Epidermal melanocyte (primary cell): ENCODE measurements at regions not wholly inside any gene's neighbourhood (a gene's known extent, or its start where the extent isn't known, plus 50 kb on each side); places are given as distances from the start of the nearest gene placed in this dataset.

ENCODE experiments used
- DNase-seq: peaks from one replicate; pipeline ENCODE4 v3.0.0; 2011; ENCODE audit warnings: low spot score; ENCODE audit not compliant: insufficient read length

DNA sequence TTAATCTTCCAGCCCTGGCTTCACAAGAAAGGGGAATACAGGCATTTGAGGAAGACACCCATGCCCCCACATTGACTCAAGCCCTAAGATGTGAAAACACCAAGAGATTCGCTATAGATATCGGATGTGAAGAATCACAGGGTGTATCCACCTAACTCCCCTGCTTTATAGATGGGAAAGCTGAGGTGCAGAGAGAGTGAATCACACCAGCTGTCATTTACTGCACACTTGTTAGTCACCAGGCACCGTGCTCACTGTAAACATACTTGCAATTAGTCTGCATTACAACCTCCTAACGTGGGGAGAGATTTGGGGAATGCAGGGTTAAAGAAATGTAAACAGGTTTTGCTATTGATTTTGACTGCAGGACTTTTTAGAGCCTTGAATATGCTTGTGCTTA is 325.5 kb downstream of the C16orf95 start:
- DNase-seq: no peak

DNA sequence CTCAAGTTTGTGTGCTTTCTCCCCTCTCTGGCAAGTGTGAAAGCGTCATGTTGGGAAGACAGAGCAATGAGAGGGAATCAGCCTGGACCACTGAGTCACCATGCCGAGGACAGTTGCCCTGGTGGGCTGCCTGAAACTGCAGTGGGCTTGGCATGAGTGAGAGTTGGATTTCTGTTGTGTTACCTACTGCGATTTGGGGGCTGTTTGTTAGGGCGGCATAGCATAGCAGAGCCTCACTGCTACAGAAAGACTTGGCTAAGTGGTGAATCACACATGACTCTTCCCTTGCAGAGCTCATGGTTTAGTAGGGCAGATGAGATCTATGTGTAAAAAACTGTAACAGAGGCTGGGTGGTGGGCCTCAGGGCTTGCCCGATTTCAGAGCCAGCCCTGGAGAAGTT is 324.6 kb downstream of the C16orf95 start:
- no peak for DNase-seq

DNA sequence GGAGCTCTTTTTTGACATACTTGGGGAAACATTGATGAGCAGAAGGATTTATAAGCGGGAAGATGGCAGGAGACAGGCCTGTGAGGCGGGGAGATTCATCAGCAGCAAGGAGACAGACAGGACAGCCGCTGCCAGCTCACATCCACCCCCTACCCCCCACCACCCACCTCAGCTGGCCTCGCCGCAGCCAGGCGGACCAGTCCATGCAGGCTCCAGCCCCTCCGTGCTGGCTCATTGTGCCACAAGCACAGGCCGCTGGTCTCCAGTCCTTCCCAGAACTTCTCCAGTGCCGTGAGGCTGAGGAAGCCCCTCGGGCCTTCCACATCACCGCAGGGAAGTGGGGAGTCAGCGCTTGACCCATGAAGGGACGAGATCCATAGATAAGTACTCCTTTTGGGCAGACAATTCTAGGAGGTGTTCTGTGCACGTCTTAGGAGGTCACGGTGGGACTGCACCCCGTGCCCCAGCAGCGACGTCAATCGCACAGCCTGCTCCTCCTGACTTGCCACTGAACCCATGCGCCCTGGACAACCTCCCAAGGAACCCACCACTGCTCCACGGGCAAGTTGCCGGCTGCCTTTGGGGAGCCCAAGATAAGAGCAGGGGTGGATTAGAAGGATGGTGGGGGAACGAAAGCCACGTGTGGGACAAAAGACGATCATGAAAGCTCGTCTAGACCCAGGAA is 323.6 kb downstream of the C16orf95 start:
- DNase-seq: no peak

DNA sequence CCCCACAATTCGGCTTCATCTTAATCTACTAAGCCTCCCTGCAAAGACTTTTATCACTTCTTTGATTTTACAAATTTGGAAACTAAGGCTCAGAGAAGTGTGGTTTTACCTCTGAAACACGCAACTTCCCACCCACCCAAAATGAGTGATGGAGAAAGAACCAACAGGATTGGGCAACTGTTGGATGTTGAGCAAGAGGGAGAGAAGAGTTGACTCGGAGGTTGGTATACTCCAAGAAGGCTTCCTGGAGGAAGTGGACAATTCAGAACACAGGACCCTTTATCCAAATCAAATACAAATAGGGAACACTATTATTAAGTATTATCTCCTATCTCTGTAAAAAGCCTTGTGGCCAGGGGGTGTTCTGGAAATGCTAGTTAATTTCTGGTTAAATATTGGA is 323.0 kb downstream of the C16orf95 start:
- DNase-seq: no peak

DNA sequence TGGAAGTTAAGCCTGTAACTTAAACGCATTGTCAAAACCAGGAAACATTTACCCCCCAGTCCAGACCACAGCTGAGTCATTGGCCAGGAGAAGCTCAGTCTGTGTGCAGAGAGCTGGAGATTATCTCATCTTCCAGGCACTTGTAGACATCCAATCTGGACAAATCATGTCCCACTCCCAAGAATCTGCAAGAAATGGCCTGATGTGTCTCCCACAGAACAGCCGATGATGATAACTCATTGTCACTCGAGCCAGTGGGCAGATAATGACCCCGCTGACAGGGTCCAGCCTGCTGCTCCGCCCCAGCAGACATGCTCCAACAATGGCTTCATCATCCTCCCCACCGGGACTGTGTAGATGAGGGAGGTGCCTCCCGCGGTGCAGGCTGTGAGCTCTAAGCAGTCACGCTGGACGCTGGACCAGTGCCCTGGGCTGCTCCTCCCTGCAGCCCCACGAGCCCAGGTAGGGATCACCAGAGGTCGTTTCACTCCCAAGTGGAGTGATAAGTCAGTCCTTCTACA is 322.5 kb downstream of the C16orf95 start:
- peak; percentile 87 for DNase-seq

DNA sequence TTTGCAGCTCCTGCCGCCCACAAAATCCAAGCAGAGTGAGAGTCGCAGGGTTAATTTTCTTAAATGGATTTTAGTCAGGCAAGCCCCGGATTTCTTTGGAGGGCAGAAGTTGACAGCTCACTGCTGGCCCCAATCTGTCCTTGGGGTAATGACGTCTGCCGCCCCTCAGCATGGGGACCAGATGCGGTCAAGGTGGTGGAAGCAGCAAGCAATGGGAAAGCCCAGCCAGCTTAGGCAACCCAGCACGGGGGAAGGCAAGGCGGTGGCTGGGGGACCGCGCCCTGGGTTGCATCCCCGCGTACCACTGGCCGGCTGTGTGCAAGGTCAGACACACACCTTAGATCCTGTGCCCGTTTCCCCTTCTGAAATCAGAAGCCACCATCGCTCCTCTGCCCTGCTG is 321.7 kb downstream of the C16orf95 start:
- no peak for DNase-seq

DNA sequence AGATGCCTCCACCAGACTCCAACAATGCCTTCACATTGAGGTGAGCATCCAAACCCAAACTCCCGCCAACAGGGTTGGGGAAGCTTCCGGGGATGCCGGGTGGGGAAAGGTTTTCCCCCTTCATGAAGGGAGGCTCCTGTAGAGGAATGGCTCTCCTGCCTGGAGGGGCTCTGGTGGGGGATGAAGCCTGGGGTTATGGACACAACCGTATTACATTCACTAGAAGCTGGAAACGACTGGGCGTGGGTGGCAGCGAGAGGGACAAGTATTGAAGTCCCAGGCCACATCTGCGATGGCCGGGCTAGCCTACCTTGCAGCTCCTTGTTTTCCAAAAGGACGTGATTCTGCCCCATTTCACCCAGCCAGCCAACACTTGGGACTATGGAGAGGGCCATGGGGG is 321.1 kb downstream of the C16orf95 start:
- no peak for DNase-seq

DNA sequence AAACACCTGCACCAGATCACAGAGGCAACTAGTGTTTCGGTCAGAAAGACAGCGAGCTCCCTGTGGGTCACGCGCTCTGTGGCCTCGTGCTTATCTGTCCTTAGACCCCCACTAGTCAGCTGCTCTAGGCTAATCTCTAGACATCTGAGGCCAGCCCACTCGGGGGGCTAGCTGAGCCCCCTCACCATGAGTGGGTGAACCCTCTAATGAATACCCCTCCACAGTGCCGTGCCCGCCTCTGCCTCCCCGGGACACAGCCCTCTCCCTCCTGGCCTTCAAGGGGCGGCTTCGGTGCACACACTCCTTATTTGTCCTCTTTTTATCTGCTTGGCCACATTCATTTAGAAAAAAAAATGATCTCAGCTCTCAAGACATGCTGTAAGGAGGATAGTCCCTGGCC is 320.1 kb downstream of the C16orf95 start:
- no peak for DNase-seq

DNA sequence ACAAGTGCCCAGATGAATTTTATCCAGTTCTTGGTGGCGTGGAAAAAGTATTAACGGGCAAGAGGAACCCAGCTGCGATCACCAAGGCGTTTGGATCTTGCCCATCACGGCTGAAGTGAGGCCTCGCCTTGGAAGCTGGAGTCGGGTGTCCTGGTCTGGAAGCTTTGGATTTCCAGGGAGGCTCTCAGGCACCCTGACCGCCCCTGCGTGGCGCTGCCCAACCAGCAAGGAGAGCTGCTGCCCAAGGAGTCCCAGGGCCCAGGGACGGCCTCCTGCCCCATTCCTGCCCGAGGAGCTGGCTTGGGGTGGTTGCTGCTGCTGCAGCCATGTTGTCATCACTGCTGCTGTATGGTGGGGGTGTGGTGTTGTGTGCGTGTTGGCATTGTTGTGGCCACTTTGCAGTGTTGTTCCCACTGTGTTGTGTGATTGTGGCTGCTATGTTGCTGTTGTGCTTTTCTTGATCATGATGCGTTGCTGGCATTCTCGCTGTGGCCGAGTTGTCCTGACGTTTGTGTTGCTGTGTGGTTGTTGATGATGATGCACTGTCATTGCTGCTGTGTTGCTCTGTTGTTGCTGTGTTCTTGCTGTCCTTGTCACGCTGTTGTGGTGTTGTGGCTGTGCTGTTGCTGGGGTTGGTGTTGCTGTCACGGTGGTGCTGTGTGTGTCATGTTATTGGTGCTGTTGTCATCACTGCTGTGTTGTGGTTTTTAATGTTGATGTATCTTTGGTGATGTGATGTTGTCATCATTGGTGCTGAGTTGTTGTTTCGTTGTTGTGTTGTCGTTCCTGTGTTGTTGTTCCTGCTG is 318.8 kb downstream of the C16orf95 start:
- no peak for DNase-seq

DNA sequence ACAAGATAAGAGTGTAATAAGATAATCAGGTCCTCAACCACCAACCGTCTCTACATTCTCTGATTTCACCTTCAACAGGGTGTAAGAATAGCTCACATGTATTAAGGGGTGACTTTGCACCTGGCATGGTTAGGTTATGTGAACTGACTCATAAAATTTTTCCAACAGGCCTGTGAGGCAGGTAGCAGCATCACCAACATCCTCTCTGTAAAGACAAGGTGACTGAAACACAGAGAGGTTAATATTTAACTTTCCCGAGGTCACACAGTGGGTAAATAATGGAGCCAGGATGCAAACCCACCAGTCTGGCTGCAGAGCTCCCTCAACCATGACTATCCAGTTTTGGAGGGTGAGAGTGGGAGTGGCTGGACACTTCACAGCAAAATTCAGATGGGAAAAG is 317.2 kb downstream of the C16orf95 start:
- DNase-seq: no peak

DNA sequence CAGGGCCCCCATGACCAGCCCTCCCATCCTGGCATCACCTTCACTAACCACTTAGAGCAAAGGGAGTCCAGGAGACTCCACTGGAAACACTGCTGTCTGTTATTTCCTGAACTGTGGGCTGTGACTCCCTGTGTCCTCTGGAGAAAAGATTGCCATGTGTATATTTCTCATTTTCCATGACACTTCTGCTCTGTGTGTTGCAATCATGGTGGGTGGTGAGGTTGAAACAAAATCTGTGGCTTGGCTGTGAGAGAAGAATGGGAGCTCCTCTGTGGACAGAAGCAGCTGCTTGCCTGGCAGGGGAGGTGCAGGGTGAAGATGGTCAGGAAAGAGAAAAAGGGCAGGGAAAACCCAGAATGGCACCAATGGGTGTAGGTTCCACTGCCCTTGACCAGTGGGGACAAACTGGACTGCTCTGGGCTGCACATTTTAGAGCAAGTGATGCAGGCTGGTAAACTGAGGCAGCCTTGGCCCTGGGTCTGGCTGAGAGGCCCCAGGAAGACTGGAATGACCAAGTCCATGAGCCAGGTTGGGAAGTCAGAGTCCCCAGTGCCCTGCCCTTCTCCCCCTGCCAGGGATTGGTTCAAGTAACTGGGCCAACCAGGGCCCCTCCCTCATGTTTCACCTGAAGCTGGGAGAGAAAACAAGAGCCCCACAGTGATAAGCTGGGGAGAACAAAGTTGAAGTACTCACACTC is 314.3 kb downstream of the C16orf95 start:
- DNase-seq: no peak

DNA sequence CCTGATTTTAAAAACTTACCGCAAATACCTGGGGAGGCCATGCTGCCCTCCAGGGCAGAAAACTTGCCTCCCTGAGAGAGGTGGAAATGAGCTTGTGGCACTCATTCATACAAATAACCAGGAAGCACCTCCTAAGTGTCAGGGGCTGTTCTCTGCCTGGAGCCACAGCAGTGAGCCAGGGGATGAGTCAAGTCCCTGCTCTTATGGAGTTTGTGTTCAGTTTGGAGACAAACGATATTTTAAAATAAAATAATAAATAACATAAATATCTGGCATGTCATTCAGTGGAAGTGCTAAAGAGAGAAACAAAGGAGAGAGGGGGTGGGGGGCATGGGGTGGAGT is 313.8 kb downstream of the C16orf95 start:
- no peak for DNase-seq

DNA sequence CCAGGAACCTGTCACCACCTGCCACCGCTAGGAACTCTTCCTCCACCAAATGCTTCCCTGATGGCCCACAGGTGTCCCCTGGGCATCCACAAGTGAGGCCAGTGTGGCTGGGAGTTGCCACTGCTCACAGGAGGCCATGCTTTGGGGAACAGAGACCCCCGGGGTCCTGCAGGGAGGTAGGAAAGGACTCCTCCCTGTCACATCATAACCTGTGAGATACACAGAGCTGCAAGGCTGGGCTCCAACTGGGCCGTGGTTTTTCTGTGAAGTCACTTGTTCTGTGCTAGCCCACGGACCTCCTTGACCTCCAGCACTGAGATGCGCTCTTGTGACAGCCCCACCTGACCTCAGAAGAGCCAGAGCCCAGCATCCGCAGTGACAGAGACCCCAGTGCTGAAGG is 311.2 kb downstream of the C16orf95 start:
- DNase-seq: no peak

DNA sequence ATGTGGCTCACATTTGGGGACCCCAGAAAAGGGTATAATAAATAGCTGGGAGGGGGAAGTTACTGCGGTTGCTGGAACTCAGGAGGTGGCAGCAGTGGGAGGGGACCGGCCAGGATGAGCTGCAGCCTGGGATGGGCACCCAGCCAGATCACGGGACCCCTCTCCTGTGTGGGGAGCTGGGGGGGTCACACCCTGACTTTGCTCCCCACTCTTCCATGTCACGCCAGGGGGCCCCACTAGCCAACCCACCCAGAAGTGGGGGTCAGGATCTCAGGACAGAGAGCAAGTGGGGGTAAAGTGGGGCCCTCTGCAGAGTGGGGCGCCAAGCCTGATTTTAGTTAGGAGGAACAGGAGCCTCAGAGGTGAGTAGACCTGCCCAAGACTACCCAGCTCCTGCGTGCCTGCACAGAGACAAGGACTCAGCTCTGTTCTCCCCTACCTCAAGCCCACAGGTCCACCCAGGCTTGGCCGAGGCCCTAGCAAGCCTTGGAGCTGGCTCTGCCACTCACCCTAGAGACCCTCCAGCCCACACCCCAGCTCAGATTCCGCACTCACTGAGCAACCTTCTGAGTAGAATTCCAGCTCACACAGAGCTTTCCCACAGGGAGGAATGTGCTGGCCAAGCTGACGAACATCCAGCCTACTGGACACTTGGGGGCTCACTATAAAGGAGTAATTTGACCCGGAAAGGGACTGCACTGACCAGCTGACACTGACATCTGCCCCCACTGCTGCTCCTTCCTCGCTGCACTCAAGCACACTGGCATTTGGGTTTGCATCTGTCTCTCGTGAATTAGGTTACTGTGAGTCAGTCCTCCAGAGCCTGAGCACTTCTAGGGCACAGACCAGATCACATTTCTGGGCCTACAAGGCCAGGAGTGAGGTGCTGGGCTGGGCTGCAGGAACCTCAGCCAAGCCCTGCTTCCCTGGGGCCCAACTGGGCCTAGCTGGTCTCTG is 310.1 kb downstream of the C16orf95 start:
- no peak for DNase-seq

DNA sequence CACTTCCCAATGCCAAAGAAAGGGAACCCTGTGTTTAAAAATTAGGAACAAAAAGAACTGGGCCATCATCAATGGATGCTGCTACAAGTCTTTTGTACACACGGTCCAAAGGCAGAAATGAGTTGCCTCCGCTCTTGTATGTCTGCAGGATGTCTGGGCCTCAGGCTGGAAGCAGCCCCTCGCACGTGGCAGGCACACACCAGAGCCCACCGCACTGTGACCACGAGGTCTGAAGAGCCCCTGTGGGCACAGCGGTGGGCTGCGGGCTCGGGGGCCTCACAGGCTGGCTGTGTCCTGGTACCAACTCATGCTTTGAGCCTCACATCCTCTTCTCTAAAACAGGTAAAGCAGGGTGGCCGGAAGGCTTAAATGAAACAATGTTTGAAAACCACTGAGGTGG is 309.3 kb downstream of the C16orf95 start:
- DNase-seq: no peak

DNA sequence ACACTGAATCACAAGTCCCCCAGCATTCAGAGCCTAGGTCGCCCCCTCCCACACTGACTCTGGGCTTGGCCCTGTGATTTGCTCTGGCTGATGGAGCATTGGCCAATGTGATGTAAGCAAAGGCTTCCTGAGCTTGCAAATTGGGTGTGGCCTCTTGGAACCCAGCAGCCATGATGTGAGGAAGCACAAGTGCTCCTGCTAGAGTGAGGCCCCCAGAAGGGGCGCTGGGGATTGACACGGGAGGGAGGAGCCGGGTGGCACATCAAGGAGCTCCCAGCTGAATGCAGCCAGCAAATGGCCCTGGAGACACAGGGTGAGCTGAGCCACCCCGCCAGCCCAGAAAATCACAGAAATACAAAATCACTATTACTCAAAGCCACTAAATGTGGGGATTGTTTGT is 308.5 kb downstream of the C16orf95 start:
- DNase-seq: no peak

DNA sequence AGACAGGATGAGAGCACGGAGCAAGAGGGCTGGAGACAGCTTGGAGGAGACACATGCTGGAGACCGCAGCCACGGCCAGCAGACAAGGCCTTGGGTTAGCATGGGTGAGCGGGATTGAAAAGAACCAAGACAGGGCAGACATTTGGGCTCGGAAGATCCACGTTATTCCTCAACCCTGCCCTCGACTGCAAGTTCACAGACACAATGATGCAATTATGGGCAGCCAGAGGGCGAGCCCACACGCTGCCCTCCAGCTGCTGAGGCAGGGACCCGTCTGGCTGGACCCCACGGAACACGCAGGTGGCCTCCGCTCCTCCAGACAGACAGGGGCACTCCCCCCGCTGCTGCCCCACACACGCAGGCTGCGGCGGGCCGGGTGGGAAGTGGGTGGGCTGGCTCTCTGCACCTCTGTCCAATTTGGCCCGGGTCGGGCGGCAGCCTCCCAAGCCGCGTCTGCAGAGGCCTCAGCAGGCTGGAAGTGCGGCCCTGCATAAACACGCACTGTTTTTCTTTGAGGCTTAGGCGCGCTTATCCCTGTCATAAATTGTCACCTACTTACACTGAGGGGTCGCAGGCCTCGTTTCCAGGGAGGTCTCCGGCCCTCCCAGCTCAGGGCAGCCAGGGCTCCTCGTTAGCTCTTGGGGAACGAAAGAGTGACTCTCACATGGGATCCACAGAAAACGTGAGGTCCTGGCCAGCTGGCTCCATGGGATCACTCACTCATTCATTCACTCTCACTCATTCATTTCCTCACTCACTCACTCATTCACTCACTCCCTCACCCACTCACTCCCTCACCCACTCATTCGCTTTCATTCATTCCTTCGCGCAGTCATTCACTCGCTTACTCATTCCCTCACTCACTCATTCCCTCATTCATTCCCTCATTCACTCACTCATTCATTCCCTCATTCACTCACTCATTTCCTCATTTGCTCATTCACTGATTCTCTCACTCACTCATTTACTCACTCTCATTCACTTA is 303.9 kb downstream of the C16orf95 start:
- no peak for DNase-seq

DNA sequence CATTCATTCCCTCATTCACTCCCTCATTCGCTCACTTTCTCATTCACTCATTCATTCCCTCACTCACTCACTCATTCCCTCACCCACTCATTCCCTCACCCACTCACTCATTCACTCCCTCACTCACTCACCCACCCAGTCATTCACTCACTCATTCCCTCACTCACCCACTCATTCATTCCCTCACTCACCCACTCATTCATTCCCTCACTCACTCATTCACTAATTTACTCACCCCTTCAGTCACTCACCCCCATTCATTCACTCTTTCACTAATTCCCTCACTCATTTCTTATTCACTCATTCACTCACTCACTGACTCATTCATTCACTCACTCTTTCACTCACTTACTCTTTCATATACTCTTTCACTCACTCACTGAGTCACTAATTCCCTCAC is 303.1 kb downstream of the C16orf95 start:
- no peak for DNase-seq

DNA sequence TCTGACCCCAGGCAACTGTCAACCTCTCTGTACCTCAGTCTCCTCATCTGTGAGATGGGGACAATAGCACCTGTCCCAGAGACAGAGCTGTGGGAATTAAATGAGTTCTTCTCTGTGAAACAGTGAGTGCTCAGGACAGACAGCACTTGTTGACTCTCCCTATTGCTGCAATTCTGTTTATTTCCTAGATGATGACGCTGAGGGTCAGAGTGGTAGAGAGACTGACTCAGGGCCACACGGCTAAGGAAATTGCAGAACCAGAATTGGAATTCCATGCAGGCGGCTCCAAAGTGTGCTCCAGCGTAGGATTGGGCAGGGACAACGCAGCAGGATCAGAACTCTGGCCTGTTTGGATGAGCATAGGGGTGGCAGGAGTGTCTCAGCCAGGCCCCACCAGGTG is 302.2 kb downstream of the C16orf95 start:
- no peak for DNase-seq
